NB4 (cell line): ENCODE measurements at regions not wholly inside any gene's neighbourhood (a gene's known extent, or its start where the extent isn't known, plus 50 kb on each side); places are given as distances from the start of the nearest gene placed in this dataset.

ENCODE experiments used
- CTCF ChIP-seq: IDR thresholded peaks from one replicate; pipeline ENCODE4 v1.5.1; 2012; ENCODE audit warnings: low read depth, low read length
- MAX ChIP-seq: IDR thresholded peaks from 2 replicates; pipeline ENCODE4 v1.6.1; 2011; ENCODE audit warnings: low read depth, low read length
- MYC ChIP-seq: IDR thresholded peaks from 2 replicates; pipeline ENCODE4 v1.6.1; 2011; ENCODE audit warnings: low read depth, low read length
- POLR2A ChIP-seq: IDR thresholded peaks from 2 replicates; pipeline ENCODE4 v1.6.1; 2011; ENCODE audit warnings: mild to moderate bottlenecking; ENCODE audit not compliant: insufficient read length; ENCODE audit errors: extremely low read depth

- no peak for TF ChIP-seq CTCF
- TF ChIP-seq MYC: no peak
- no peak for TF ChIP-seq POLR2A
- TF ChIP-seq MAX: no peak
Observed at GRCh38 chr15:39173426-39173825, 407.5 kb upstream of the THBS1 start.
